Hematopoietic multipotent progenitor cell treated with erythropoietin and hydrocortisone succinate and interleukin-3 and kit ligand, for 8 days (in vitro differentiated cells): ENCODE measurements at regions not wholly inside any gene's neighbourhood (a gene's known extent, or its start where the extent isn't known, plus 50 kb on each side); places are given as distances from the start of the nearest gene placed in this dataset.
A peak's percentile ranks its signal among the peaks of the same experiment; 100 is the strongest.

Experiments
- DNase-seq: peaks from one replicate; pipeline ENCODE4 v3.0.0-alpha.2; 2015

DNA sequence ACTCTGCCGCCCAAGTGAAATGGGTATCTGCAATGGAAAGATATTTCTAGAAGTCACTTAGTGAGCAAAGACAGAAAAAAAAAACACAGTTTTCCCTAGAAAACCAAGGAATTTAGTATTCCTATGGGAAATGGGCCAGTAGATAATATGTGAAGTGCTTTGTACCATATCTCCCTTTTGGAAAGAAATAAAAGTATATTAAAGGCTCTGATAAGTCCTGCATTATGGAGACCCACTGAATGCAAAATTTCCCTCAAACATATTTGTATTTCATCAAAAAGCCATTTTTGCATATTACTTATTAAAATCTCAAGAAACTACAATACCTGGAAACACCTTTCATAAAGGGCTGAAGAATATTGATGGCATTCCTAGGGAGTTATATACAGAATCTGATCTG, 51.6 kb upstream of the DYNLRB2 start:
- DNase-seq, result no peak

- DNase-seq, result no peak
Observed at GRCh38 chr16:80488167-80488566, 52.6 kb upstream of the DYNLRB2 start.

DNA sequence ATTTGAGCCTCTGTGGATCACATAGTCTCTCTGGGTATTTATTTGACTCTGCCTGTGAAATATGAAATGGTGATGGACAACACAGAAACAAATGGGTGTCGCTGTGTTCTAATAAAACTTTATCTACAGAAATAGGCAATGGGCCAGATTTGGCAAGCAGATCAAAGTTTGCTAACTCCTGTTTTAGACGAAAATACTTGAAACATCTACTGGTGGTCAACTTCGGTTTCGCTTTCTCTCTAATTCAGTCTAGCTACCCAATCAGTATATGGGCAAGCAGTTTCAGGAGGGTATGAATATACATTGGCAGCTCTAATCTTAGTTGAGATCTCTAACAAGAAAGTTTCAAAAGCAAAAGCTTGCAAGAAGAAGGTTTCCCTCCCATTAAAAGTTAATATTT, 60.1 kb upstream of the DYNLRB2 start:
- DNase-seq, result no peak

DNA sequence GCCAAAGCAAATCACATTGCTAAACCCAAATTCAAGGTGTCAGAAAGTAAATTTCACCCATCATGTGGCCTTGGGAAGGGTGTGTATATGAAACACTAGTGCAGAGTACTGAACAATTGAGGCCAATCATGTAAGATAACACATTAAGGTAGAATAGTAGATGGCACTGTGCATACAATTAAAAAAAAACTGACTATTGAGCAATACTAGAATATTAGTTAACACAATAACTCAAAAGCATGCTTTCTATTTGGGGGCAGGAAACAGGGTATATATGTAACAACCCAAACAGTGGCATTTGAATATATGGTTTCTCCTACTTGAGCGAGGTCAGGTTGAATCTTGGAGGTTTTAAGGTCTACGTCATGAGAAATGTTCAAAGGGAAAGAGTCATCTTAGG, 63.0 kb upstream of the DYNLRB2 start:
- no peak for DNase-seq

GRCh38 chr16:80468029-80468428, 72.8 kb upstream of the DYNLRB2 start:
- no peak for DNase-seq

GRCh38 chr16:80466024-80466987, 74.5 kb upstream of the DYNLRB2 start:
- DNase-seq, result peak; percentile 72

DNA sequence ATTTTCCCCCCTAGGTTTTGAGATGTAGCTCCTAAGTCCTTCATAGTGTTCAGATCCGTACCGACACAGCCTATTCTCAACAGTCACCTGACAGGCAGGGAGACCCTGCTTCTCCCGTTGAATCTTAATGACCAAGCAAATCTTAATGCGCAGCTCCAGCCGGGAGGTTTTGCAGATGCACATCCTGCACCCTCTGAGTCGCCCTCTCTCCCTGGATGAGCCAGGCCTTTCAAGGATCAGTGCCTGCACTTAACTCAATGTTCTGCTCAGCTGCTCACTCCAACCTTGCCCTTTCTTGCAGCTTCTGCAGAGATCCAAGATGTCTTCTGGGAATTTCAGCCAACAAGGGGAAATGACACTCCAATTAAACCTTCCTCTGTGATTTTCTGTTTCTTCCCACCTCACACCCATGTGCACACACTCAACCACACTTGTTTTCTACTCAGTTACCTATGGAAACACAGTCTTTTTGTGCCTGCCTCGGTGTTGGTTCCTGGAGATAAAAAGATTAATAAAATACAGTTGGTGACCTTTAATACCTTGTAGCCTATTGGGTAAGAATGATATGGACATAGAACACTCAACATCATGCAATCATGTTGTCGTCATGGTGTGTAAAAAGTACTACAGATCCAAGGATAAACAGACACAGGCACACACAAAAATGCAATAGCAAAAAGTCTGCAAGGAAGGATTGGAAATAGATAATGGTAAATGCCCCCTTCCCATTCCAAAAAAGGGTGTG, 76.9 kb upstream of the DYNLRB2 start:
- DNase-seq, result no peak

DNA sequence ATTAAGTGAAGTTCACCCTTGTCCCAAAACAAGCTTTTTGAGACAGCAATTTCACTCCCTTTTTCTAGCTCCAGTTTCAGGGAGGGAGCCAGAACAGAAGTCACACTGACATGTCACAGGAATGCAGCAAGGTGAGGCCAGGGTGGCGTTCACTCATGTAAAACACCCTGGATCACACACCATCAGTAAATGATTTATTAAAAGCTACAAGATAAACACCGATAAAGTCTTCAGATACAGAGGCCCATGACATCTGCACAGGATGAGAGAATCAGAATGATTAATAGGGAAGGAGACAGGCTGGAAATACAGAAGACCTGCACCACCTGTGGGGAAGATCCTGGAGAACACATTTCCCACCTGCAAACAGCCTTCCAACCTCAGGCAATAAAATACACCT, 77.5 kb upstream of the DYNLRB2 start:
- DNase-seq, result no peak

DNA sequence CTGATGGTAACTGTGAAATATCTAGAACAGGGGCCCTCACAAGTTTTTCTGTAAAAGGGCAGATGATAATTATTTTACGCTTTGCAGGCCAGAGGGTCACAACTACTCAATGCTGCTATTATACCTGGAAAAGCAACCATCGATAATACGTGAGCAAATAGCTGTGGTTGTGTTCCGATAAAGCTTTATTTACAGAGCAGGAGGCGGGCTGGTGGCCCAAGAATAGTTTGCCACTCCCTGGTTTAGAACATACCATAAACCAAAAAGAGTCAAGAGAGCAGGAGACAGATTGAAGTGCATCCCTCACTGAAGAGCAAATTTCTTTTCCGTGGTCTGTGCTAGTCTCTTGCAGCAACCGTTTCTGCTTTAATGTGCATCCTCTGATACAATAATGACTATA, 77.9 kb upstream of the DYNLRB2 start:
- no peak for DNase-seq

DNA sequence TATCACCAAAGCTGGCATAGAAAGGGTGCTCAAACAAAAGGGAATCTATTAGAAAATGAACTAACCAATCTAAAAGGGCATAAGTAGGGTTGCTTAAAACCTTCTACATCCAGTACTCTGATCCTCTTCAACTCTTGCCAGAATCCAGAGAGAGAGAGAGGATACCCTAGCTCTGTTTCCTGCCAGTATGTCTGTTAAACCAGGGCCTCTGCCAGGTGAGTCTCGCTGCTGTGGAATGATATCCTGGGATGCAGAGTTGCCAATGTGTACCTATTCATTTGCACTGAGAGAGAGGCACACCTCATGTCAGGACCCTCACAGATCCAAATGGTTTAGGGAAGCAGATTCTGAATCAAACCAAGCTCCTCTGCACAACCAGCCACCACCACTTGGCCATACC, 79.8 kb upstream of the DYNLRB2 start:
- no peak for DNase-seq

DNA sequence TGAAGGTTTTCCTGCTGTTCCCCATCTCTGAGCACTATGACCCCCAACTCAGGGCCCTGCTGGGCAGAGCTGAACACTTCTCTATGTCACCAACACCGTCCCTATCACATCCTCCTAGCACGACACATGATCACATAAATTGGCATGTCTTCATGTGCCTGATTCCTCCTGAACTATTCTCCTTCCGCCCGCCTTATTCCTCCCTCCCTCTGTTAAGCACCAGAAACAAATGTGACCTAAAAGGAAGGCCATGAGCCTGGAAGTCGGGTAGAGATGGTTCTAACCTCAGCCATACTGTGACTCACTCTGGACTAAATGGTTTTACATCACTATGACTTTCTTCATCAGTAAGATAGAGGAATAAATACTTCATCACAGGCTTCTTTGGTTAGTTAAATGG, 80.8 kb upstream of the DYNLRB2 start:
- no peak for DNase-seq

GRCh38 chr16:80459331-80459777, 81.4 kb upstream of the DYNLRB2 start:
- no peak for DNase-seq

GRCh38 chr16:80457871-80458270, 82.9 kb upstream of the DYNLRB2 start:
- no peak for DNase-seq

- DNase-seq, result no peak
Observed at GRCh38 chr16:80454802-80455201, 86.0 kb upstream of the DYNLRB2 start.

DNA sequence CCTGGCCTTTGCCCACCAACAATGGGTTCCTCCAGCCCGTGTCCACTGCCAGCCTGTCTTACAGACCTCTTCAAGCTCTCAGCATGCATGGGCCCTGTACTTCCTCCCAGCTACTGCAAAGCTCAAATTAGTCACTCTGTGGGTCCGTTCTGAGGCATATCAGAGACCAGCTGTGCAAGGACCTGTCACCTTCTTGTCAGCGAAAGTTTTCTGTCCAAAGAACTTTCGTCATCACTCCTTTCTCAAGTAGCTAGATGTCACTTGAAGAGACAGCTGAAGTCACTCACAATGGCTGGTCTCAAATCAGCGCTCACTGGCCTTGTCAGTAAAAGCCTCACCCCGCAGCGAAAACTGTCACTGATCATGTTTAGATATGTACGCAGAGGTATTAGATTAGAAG, 91.4 kb upstream of the DYNLRB2 start:
- DNase-seq, result no peak

DNA sequence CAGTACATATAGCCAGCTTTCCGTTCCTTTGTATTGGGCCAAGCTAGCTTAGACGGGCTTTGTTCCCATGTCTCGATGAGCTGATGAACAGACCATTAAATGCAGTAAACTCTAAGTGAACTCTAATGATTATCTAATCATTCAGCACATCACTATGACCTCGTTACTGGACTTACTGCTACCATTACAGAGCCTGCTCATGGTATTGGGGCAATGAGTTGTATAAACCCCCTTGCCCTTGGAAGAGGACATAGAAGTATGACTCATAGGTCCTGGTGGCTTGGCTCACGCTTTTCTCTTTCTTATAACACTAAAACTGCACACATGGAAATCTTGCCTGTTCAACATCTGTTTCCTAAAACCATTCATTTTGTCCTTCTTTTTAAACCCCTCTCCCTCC, 93.6 kb upstream of the DYNLRB2 start:
- no peak for DNase-seq

DNA sequence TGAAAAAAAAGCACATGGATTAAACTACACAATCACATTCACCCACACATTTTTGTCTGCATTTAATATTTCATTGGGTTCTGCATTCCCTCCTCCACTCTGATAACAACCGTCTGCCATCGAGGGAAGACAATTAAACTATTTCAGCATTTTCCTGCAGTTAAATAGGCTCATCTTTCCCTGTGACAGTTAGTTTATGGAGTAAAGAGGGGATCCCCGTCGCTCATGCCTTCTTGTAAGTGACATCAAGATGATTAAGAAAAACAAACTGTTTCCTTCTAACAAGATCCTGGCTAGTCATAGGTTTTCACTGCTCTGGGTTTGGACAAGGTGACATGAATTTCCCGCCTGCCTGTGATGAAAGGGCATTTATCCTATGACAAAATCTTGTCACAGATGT, 98.0 kb upstream of the DYNLRB2 start:
- DNase-seq, result no peak

- DNase-seq, result no peak
Observed at GRCh38 chr16:80441935-80442334, 98.9 kb upstream of the DYNLRB2 start.

- no peak for DNase-seq
Observed at GRCh38 chr16:80440667-80441066, 100.1 kb upstream of the DYNLRB2 start.

DNA sequence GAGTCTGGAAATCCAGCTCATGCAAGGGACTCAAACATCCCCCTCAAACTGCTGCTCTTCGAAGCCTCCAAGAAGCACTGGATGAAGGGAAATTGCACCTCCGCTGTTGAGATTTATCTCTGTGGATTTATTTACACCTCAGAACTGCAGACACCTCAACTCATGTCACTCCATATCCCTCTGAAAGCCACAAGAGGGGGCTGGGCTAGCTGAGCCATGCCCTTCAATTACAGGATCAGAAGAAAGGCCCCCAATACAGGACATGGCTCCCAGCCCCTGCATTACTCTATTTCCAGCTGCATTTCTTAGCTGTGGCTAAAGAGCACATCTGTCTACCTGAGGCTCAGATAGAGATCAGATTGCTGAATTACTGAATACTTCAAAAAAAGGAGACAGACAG, 103.1 kb upstream of the DYNLRB2 start:
- DNase-seq, result no peak

DNA sequence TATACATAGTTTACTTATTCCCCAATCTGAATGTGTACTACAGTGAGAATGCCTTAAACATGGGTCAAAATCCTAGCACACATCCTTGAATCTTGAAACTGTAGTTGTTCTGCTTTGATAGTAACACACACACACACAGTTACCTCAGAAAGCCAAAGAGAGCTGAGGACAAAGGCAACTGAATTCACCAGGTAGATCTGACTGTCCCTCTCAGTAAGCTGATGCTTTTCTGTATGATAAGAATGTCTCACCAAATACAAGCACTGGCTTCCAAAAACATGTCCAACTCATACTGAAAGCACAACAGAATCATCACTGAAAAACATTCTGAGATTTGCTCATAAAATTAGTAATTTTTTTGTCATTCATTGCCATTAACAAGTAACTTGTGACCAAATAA, 104.3 kb upstream of the DYNLRB2 start:
- no peak for DNase-seq

- DNase-seq, result no peak
Observed at GRCh38 chr16:80433623-80434022, 107.2 kb upstream of the DYNLRB2 start.

DNA sequence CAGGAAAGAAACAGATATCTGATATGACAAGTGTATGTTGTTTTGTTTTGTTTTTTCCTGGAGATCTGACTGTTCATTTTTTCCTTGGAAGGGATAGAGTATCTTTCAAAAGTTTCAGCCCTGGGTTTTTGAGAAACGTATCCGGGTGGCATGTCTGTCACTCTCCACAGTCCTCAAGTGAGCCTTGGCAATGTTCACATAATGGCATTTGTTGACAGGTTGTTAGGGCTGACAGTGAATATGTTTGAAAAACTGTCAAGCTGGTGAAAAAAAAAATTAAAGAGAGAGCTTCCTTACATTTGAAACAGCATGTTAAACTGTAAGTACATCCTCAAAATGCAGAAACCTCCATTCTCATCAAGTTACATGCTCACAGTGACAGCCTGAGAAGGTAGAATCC, 113.0 kb upstream of the DYNLRB2 start:
- DNase-seq, result no peak
